H1 (cell line): ENCODE measurements at regions not wholly inside any gene's neighbourhood (a gene's known extent, or its start where the extent isn't known, plus 50 kb on each side); places are given as distances from the start of the nearest gene placed in this dataset.

Source experiments
- CTCF ChIA-PET: fragments of 300-600 bp; sonication (Branson Sonifier 250); formaldehyde crosslinking; loops from one replicate; lab custom pipeline; 2021; ENCODE audit not compliant: partially characterized antibody; lab: Charles Lee
- POLR2A ChIA-PET: fragments of 300-600 bp; sonication (Branson Sonifier 250); formaldehyde crosslinking; loops from one replicate; lab custom pipeline; 2021; ENCODE audit warnings: inconsistent platforms; ENCODE audit not compliant: partially characterized antibody; lab: Charles Lee
- DNase-seq, 2 experiments: peaks; one replicate each; pipeline versions ENCODE4 v3.0.0 to v3.0.0-alpha.2; 2010 to 2022; ENCODE audit warnings: low spot score in 2 of 2, low read depth in 1 of 2, mixed read lengths in 1 of 2
- FAIRE-seq: peaks from 2 replicates; lab custom pipeline; 2011; peaks lifted over from hg19 to GRCh38; lab: Jason Lieb, UNC
- H2AFZ ChIP-seq: 2 replicates; pipeline ENCODE4 v1.8.1; 2012; ENCODE audit warnings: low read length, inconsistent platforms
- H2AK5ac ChIP-seq: 2 replicates; pipeline ENCODE4 v1.6.1; 2013; ENCODE audit warnings: low read depth, low read length
- H2BK120ac ChIP-seq: replicated peaks from 2 replicates; pipeline ENCODE3; 2013; ENCODE audit warnings: low read depth, low read length, inconsistent platforms
- H2BK12ac ChIP-seq: 2 replicates; pipeline ENCODE4 v1.6.1; 2013; ENCODE audit warnings: low read depth, low read length
- H2BK15ac ChIP-seq: 2 replicates; pipeline ENCODE4 v1.6.1; 2013; ENCODE audit warnings: low read length
- H2BK20ac ChIP-seq: 2 replicates; pipeline ENCODE4 v1.6.1; 2013; ENCODE audit warnings: low read length
- H2BK5ac ChIP-seq: 2 replicates; pipeline ENCODE4 v1.6.1; 2013; ENCODE audit warnings: low read depth, low read length
- H3K14ac ChIP-seq: 2 replicates; pipeline ENCODE4 v1.6.1; 2013; ENCODE audit warnings: inconsistent platforms; ENCODE audit not compliant: insufficient read length
- H3K18ac ChIP-seq: 2 replicates; pipeline ENCODE4 v1.6.1; 2013; ENCODE audit warnings: low read length; ENCODE audit errors: extremely low read depth
- H3K23ac ChIP-seq: 2 replicates; pipeline ENCODE4 v1.6.1; 2013; ENCODE audit warnings: inconsistent platforms; ENCODE audit not compliant: insufficient read length
- H3K23me2 ChIP-seq: 2 replicates; pipeline ENCODE4 v1.6.1; 2013; ENCODE audit warnings: low read depth, low read length
- H3K27ac ChIP-seq: 2 replicates; pipeline ENCODE4 v1.6.1; 2011; ENCODE audit warnings: low read depth, low read length, inconsistent platforms
- H3K27me3 ChIP-seq, 4 experiments: replicated peaks in 1 of 4; 1 replicate in 1 of 4; 2 replicates in 3 of 4; pipeline versions ENCODE4 v1.6.1 to v1.8.1; 2011 to 2013; ENCODE audit warnings: low read length in 3 of 4, mild to moderate bottlenecking in 3 of 4, inconsistent platforms in 2 of 4, mixed read lengths in 2 of 4, moderate library complexity in 1 of 4; ENCODE audit not compliant: control insufficient read depth in 3 of 4, insufficient read depth in 3 of 4; ENCODE audit errors: extremely low read depth in 1 of 4
- H3K36me3 ChIP-seq, 4 experiments: 2 replicates each; pipeline versions ENCODE4 v1.6.1 to v1.8.1; 2011 to 2013; ENCODE audit warnings: mild to moderate bottlenecking in 4 of 4, low read length in 3 of 4, moderate library complexity in 2 of 4, control low read depth in 1 of 4, inconsistent platforms in 1 of 4; ENCODE audit not compliant: insufficient read depth in 4 of 4, control insufficient read depth in 2 of 4
- H3K4ac ChIP-seq: replicated peaks from 2 replicates; pipeline ENCODE3; 2013; ENCODE audit warnings: low read length, low read depth, mixed read lengths, inconsistent platforms; ENCODE audit not compliant: insufficient read length
- H3K4me1 ChIP-seq, 4 experiments: replicated peaks in 1 of 4; 1 replicate in 1 of 4; 2 replicates in 3 of 4; pipeline versions ENCODE4 v1.6.1 to v1.8.1; 2011 to 2013; ENCODE audit warnings: low read length in 3 of 4, inconsistent platforms in 2 of 4, mixed read lengths in 1 of 4; ENCODE audit not compliant: insufficient read depth in 4 of 4, control insufficient read depth in 3 of 4
- H3K4me2 ChIP-seq, 2 experiments: 2 replicates each; pipeline versions ENCODE4 v1.6.1 to v1.8.1; 2011 to 2013; ENCODE audit warnings: low read depth in 2 of 2, low read length in 2 of 2, control low read depth in 1 of 2, inconsistent platforms in 1 of 2, mild to moderate bottlenecking in 1 of 2; ENCODE audit not compliant: insufficient read depth in 1 of 2
- H3K4me3 ChIP-seq, 4 experiments: fragments of 200-600, 300-600 bp in 1 of 4; sonication (generic), shearing (Covaris generic), sonication (Bioruptor Twin) in 1 of 4; 2 replicates each; pipeline versions ENCODE4 v1.5.1 to v1.8.1; 2011 to 2016; ENCODE audit warnings: low read length in 4 of 4, low read depth in 3 of 4, control low read depth in 2 of 4, inconsistent platforms in 2 of 4, mild to moderate bottlenecking in 2 of 4, mixed read lengths in 1 of 4, moderate library complexity in 1 of 4; ENCODE audit not compliant: insufficient read depth in 2 of 4; ENCODE audit errors: extremely low read depth in 1 of 4
- H3K56ac ChIP-seq: replicated peaks from 2 replicates; pipeline ENCODE3; 2013; ENCODE audit warnings: low read depth, mild to moderate bottlenecking, mixed read lengths, low read length, inconsistent platforms; ENCODE audit not compliant: insufficient read length
- H3K79me1 ChIP-seq: 2 replicates; pipeline ENCODE4 v1.6.1; 2013; ENCODE audit warnings: low read depth, low read length, control low read depth
- H3K79me2 ChIP-seq, 2 experiments: 2 replicates each; pipeline versions ENCODE4 v1.6.1 to v1.8.1; 2012 to 2013; ENCODE audit warnings: low read length in 2 of 2, mild to moderate bottlenecking in 2 of 2, inconsistent platforms in 1 of 2; ENCODE audit not compliant: insufficient read depth in 2 of 2, control insufficient read depth in 1 of 2
- H3K9ac ChIP-seq, 4 experiments: replicated peaks in 1 of 4; 1 replicate in 1 of 4; 2 replicates in 3 of 4; pipeline versions ENCODE4 v1.6.1 to v1.8.1; 2011 to 2013; ENCODE audit warnings: low read depth in 3 of 4, low read length in 3 of 4, control low read depth in 2 of 4, mild to moderate bottlenecking in 2 of 4, moderate library complexity in 2 of 4, inconsistent platforms in 1 of 4; ENCODE audit errors: extremely low read depth in 1 of 4
- H3K9me3 ChIP-seq, 2 experiments: 2 replicates each; pipeline versions ENCODE4 v1.6.1 to v1.8.1; 2012 to 2013; ENCODE audit warnings: mild to moderate bottlenecking in 2 of 2, moderate library complexity in 2 of 2, control low read depth in 1 of 2, inconsistent platforms in 1 of 2, low read depth in 1 of 2, low read length in 1 of 2, mixed read lengths in 1 of 2; ENCODE audit not compliant: insufficient read depth in 2 of 2
- H4K20me1 ChIP-seq, 2 experiments: replicated peaks in 1 of 2; 2 replicates each; pipeline versions ENCODE3 to v1.8.1; 2011 to 2013; ENCODE audit warnings: inconsistent platforms in 2 of 2, low read length in 2 of 2, mild to moderate bottlenecking in 1 of 2; ENCODE audit not compliant: insufficient read depth in 2 of 2, control insufficient read depth in 1 of 2
- H4K5ac ChIP-seq: 2 replicates; pipeline ENCODE4 v1.6.1; 2013; ENCODE audit warnings: low read length, low read depth, mixed read lengths, inconsistent platforms; ENCODE audit not compliant: insufficient read length
- H4K8ac ChIP-seq: 2 replicates; pipeline ENCODE4 v1.8.0; 2013; ENCODE audit warnings: mild to moderate bottlenecking, moderate library complexity, low read length, inconsistent platforms; ENCODE audit not compliant: insufficient read depth; ENCODE audit errors: extremely low read depth
- H4K91ac ChIP-seq: replicated peaks from 2 replicates; pipeline ENCODE3; 2013; ENCODE audit warnings: low read length, mixed read lengths, inconsistent platforms; ENCODE audit not compliant: insufficient read length
- BCL11A ChIP-seq, 2 experiments: IDR thresholded peaks; one replicate each; pipeline ENCODE4 v1.6.1; 2011; ENCODE audit warnings: low read depth in 2 of 2, low read length in 2 of 2, mild to moderate bottlenecking in 2 of 2
- CTCF ChIP-seq, 3 experiments: IDR thresholded peaks; 1 replicate in 2 of 3; 2 replicates in 1 of 3; pipeline versions ENCODE4 v1.5.1 to v1.6.1; 2011; ENCODE audit warnings: low read length in 3 of 3, mild to moderate bottlenecking in 3 of 3, inconsistent platforms in 2 of 3, low read depth in 1 of 3, moderate library complexity in 1 of 3; ENCODE audit not compliant: insufficient read depth in 1 of 3; ENCODE audit errors: control extremely low read depth in 1 of 3
- GABPA ChIP-seq: IDR thresholded peaks from 2 replicates; pipeline ENCODE4 v1.6.1; 2011; ENCODE audit warnings: mild to moderate bottlenecking, low read length, moderate library complexity, borderline replicate concordance; ENCODE audit not compliant: insufficient read depth
- MAX ChIP-seq: IDR thresholded peaks from 2 replicates; pipeline ENCODE4 v1.6.1; 2012; ENCODE audit warnings: inconsistent platforms
- TBP ChIP-seq: IDR thresholded peaks from 2 replicates; pipeline ENCODE4 v1.6.1; 2011; ENCODE audit warnings: low read depth, low read length, improper control_type of control experiment
- USF2 ChIP-seq: IDR thresholded peaks from 2 replicates; pipeline ENCODE4 v1.6.1; 2011; ENCODE audit warnings: low read length, improper control_type of control experiment
- WGBS, 2 experiments: shearing (Covaris generic) in 1 of 2; methylation state at CpG; one replicate each; pipeline versions ENCODE4 v1.1.6 to v1.1.7; 2013 to 2015; ENCODE audit warnings: low lambda C conversion rate in 2 of 2, mixed read lengths in 2 of 2, inconsistent platforms in 1 of 2, low coverage in 1 of 2, missing lambda C conversion rate in 1 of 2; ENCODE audit not compliant: insufficient replicate concordance in 2 of 2, insufficient coverage in 1 of 2, insufficient read length in 1 of 2; ENCODE audit errors: extremely low coverage in 1 of 2, missing lambda C conversion rate in 1 of 2; 5-methylcytosine and 5-hydroxymethylcytosine counted together

- H3K4ac ChIP-seq = no peak overlapping the region
- no peak for FAIRE-seq
- 0 out of 4 replicates have a peak overlapping the region, but pooled peaks of 1 of the 2 experiments have one; percentile 1 for H3K4me2 ChIP-seq
- peak in 1 of 2 experiments; percentile 60 for DNase-seq
- peak overlapping the region; percentile 46; the same call in 1 of the 2 replicates for H2BK15ac ChIP-seq
- H2BK120ac ChIP-seq = no peak overlapping the region
- H3K27ac ChIP-seq = no peak overlapping the region
- TF ChIP-seq CTCF (IDR thresholded peaks at IDR 0.05; ENCODE audit: control extremely low read depth in 1 of 3, insufficient read depth in 1 of 3, low read depth in 1 of 3, low read length in 3 of 3) = no peak
- no peak for TF ChIP-seq MAX
- no peak for TF ChIP-seq USF2
- no peak for TF ChIP-seq BCL11A (IDR thresholded peaks at IDR 0.05; ENCODE audit: low read depth in 2 of 2, low read length in 2 of 2)
- no peak for TF ChIP-seq TBP
- 0 out of 2 replicates have a peak, but pooled peaks have one; percentile 30 for TF ChIP-seq GABPA
- TF ChIP-seq, all 59 proteins: peak for 1
- Histone ChIP-seq H2BK12ac (no peak overlapping the region), H3K36me3 (no peaks in the 10 kb centered on the region), H2AK5ac (0 out of 2 replicates have a peak overlapping the region, but pooled peaks have one; percentile 39), H3K79me2 (no peaks in the 10 kb centered on the region), H3K14ac (no peak overlapping the region), H4K8ac (no peak overlapping the region), H2AFZ (peak overlapping the region; percentile 33; the same call in 1 of the 2 replicates), H3K56ac (no peak overlapping the region), H3K23ac (no peak overlapping the region), H3K4me3 (no peak overlapping the region), H3K23me2 (no peaks in the 10 kb centered on the region), H4K20me1 (no peaks in the 10 kb centered on the region), H4K91ac (no peak overlapping the region), H3K79me1 (0 out of 2 replicates have a peak, but pooled peaks cover 2% of the 10 kb centered on the region), H3K4me1 (peaks cover 0 to 18% (median 7%) of the 10 kb centered on the region in 4 experiments; a peak in 6 of 7 replicates), H2BK20ac (peak overlapping the region; percentile 48; the same call in 1 of the 2 replicates), H4K5ac (no peak overlapping the region), H3K9ac (no peak overlapping the region), H2BK5ac (peak overlapping the region; percentile 75; the same call in 1 of the 2 replicates), H3K18ac (no peak overlapping the region; the same call in none of the 2 replicates), H3K9me3 (no peaks in the 10 kb centered on the region), H3K27me3 (no peaks in the 10 kb centered on the region; a peak in 1 of 7 replicates)
- 56% methylated on average over 10 of the region's 16 CpGs; no CpG with 5 or more reads in 1 of the 2 experiments for WGBS, 2 experiments
- ChIA-PET POLR2A (no interaction called here), CTCF (no interaction called here)
These were observed 93.9 kb downstream of the PDGFA start for GRCh38 chr7:425794-426188.
